GM18519 (cell line): ENCODE measurements at regions not wholly inside any gene's neighbourhood (a gene's known extent, or its start where the extent isn't known, plus 50 kb on each side); places are given as distances from the start of the nearest gene placed in this dataset.

Experiments used
- ATAC-seq: cut with Tn5 transposase; IDR thresholded peaks from one replicate; pipeline ENCODE4 v1.9.1; 2021; ENCODE audit warnings: mild to moderate bottlenecking, moderate library complexity; ENCODE audit not compliant: unreplicated experiment, low FRiP score

DNA sequence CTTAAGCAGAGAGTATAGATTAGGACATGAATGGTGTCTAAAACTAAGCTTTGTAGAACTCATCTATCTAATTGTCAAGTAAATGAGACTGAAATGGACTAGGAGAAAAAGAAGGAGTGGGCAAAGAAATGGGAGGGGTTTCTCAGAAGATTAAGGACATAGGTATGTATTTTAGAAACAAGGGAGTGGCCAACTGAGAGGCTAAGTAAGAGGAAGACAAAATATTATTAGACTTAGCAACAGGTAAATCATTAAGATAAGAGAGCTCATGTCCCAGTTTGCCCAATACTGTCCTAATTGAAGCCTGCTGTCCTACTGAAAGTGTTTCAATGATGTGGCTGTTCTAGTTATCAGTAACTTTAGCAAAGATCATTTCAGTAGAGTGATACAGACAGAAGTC lies 171.4 kb downstream of the KITLG start:
- no peak for ATAC-seq

DNA sequence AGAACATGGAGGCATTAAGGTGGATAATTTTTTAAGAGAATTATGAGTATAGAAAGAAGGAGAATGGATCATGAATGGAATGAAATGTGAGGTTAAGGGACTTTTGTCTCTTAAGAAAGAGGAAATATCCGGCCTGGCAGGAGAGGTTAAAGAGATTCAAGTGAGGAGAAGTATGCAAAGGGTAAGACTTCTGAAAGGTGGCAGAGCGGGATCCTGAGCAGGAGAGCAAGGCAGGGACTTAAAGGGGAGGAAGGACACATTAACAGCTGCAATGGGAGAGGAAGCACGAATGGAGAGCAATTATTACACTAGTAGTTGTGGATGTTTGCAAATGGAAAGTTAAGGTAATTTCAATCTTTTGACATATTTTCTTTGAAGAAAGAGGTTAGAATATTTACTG lies 171.0 kb downstream of the KITLG start:
- ATAC-seq, result no peak

DNA sequence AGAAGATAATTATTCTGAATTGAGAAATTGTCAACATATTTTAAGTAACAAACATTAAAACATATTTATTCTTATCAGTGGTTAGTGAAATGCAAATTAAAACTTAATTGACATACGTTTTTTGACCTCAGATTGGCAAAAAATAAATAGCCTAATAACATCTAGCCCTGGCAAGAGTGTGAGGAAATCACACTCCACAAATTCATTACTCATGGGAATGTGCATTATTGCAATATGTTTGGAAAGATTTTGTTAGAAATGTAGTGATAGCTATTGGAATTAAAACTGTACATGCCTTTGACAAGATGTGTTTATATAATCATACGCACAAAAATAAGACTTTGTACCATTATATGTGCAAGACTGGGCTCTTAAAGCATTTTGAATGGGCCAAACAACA lies 168.6 kb downstream of the KITLG start:
- no peak for ATAC-seq

DNA sequence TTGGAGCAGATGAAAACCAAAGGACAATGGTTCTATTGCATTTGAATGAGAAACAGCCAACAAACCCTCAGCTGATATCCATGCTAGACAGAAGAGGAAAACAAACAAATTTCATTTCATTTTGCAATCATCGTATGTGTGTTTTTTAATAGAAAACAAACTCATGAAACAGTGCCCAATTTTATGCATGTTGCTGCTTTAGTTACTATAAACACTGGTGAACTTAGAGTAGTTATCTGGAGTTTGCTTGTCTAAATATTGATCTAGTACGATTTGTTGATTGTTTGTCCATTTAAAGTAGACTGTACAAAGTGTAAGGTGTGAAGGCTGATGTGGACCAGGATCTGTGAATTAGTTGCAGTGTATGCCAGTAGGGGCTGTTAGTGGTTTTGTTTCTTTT lies 166.6 kb downstream of the KITLG start:
- no peak for ATAC-seq

DNA sequence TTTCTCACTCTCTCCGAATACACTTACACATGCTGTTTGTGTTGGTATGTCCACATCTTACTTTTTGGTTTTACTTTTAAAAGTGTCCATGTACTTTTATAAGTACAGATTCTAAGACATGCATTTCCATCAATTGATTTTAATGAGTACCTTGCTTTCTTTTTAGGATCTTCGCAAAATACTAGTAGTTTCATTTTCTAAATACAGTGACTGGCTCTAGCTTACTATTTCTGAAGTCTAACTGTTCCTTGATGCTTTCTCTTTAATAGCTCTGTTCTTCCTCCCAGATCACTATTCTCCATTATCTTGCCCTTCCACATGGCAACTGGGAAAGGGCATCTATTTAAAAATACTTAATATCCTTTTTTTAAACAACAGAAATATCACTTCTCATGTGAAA lies 164.1 kb downstream of the KITLG start:
- no peak for ATAC-seq

- no peak for ATAC-seq
Measured at GRCh38 chr12:88416786-88417185, 163.5 kb downstream of the KITLG start.

DNA sequence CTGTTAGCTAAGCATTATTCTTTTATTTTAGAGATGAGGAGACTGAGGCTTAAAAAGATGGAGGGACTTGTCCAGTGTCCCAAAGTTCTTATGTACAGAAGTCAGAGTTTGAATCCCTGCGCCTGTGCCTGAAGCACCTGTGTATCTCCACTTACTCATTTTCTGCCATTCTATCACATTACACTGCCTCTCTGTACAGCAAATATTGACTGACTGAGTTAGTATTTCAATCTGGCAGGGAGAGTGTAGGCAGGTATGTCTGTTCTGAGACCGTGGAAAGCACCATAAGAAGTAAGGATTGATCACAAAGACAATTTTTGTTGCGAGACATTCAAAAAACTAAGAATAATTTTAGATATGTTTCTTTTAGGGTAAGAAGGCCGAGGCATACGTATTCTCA lies 162.7 kb downstream of the KITLG start:
- ATAC-seq, result no peak

GRCh38 chr12:88418856-88419497 lies 161.3 kb downstream of the KITLG start:
- ATAC-seq, result no peak

- ATAC-seq, result no peak
Measured at GRCh38 chr12:88419794-88420193, 160.5 kb downstream of the KITLG start.

DNA sequence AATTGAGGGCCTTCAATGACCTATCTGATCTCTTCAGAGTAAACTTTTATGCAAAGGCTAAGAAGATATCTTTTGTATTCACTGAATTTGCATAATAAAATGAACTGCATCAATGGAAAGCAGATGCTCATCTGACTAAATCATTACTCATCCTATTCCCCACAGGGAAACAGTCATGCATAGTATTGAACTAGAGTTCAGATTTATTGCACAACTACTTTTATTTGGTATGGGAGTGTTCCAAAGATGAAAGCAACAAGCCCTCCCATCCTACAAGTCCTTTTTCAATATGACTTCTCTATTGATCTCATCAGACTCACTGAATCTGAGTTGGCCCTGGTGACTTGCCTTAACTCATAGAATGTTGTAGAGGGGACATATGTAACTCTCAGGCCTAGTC lies 159.8 kb downstream of the KITLG start:
- ATAC-seq, result no peak

DNA sequence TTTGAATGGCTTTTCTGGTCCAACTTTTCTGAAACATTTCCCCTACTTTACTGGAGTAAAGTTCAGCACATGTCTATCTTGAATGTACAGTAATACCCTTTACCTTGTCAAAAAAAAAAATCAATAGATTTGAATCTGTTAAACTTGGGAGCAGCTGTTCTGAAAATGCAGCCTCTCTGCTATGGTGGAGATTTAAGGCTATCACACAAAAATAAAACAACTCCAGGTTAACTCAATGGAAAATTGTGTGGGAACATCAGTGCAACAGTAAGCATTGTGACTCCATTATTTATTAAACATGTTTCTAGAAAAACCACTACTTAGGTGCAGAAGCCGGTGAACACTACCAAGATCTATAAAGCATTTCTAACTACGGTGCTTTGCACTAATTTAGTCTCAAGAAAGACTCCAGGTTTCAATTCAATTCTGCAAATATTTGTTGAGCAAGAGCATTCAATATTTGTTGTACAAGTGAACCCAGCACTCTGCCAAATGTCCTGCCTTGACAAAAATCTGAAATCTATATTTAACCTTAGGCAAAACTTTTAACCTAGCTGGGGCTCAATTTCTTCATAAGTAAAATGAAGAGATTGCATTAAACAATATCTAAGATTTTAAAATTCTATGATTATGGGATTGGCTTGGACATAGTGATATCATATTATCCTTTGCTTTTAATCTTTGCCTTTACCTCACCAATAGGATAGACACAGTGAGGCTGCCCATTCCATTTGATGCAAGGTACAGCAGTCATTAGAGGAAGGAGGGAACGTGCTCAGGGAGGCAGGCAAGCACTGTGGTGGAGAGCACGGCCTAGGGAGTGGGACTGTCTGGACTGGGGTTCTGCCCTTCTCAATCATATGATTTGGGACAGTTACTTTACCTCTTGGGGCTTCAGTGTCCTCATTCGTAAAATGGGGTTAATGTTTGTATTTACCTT lies 155.2 kb downstream of the KITLG start:
- ATAC-seq, result no peak

- no peak for ATAC-seq
Measured at GRCh38 chr12:88428350-88428749, 151.9 kb downstream of the KITLG start.

DNA sequence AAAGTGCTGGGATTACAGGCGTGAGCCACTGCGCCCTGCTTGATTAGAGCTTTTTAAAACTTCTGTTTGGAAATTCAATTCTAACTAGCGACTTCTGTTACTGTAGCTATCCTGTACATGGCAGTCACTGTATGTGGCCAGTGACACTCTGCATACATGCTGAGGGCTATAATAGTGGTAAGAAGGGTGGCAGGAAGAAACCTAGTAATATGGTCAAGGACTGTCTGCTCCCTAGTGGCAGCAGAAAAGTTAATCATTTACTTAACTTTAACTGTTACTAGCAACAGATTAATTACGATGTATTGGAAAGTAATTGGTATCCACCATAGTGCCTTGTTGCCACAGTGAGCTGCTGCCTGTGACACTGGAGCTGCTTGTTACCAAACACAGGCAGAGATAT lies 149.0 kb downstream of the KITLG start:
- ATAC-seq, result no peak

DNA sequence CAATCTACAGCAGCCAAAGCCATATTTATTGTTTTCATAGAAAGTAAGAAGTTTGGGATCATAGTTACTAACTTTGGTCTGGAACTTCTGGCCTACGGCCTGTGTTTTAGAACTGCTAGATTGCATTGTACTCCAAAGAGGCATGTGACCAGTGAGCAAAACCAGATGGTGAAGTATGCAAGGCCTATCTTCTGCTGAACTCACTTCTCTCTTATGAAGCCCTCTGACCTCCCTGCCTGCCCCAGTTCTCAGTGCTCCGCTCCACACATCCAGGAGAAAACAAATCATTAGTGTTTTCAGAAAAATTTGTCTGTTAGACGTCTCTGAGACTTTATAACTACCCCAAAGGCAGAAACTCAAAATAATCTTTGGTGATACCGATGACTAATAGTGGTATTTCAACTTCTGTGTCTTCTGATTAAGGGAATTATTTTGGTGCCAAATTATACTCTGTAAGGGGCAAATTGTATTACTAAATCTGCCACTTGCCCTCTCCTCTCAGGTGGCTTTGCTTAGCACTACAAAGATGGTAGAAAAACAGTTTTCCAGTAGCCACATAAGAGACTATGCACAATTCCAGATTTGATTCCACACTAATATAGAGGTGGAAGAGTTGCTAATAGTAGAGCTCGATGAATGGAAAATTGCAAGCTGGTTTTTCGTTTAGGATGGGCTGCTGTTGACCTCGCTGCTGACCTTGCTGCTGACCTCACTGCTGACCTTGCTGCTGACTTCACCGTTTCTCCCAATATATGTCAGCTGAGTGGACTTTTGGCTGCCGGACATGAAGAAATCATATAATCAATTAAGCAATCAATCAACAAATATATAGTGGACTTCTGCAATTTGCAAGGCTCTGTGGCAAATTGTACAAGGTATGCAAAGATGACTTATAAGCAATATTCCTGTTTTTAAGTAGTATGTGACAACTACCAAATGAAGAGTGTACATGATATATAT lies 147.5 kb downstream of the KITLG start:
- ATAC-seq, result no peak

- peak; percentile 93 for ATAC-seq
Measured at GRCh38 chr12:88433997-88434703, 146.1 kb downstream of the KITLG start.

GRCh38 chr12:88435334-88436076 lies 144.8 kb downstream of the KITLG start:
- no peak for ATAC-seq

DNA sequence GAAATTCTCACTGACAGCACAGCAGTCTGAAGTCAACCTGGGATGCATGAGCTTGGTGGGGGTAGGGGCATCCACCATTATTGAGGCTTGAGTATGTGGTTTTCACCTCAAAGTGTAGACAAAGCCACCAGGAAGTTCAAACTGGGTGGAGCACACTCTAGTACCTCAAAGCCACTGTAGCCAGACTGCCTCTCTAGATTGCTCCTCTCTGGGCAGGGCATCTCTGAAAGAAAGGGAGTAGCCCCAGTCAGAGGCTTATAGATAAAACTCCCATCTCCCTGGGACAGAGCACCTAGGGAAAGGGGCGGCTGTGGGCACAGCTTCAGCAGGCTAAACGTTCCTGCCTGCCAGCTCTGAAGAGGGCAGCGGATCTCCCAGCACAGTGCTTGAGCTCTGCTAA lies 143.0 kb downstream of the KITLG start:
- no peak for ATAC-seq
